ENCODE measurements at regions not wholly inside any gene's neighbourhood (a gene's known extent, or its start where the extent isn't known, plus 50 kb on each side); places are given as distances from the start of the nearest gene placed in this dataset.

GRCh38 chr2:126463892-126464674, 191.9 kb upstream of the GYPC start:
- TF ChIP-seq POLR2AphosphoS5 (IDR thresholded peaks at IDR 0.05) = no peak
- TF ChIP-seq, protein P1, sequence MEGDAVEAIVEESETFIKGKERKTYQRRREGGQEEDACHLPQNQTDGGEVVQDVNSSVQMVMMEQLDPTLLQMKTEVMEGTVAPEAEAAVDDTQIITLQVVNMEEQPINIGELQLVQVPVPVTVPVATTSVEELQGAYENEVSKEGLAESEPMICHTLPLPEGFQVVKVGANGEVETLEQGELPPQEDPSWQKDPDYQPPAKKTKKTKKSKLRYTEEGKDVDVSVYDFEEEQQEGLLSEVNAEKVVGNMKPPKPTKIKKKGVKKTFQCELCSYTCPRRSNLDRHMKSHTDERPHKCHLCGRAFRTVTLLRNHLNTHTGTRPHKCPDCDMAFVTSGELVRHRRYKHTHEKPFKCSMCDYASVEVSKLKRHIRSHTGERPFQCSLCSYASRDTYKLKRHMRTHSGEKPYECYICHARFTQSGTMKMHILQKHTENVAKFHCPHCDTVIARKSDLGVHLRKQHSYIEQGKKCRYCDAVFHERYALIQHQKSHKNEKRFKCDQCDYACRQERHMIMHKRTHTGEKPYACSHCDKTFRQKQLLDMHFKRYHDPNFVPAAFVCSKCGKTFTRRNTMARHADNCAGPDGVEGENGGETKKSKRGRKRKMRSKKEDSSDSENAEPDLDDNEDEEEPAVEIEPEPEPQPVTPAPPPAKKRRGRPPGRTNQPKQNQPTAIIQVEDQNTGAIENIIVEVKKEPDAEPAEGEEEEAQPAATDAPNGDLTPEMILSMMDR (IDR thresholded peaks at IDR 0.05 in 8 of 11, conservative IDR thresholded peaks at IDR 0.05 in 3 of 11) = no peak
- TF ChIP-seq POLR2A (IDR thresholded peaks at IDR 0.05) = no peak
- 82 to 89% (median 86%) methylated on average over 8 of the region's 8 CpGs for WGBS, 5 donors
- H3K4me1 ChIP-seq = no peaks in the 10 kb centered on the region
- H3K4me3 ChIP-seq = no peak overlapping the region
- H3K9me3 ChIP-seq = no peaks in the 10 kb centered on the region
- H3K36me3 ChIP-seq = no peaks in the 10 kb centered on the region
- no peak for DNase-seq
- H3K27ac ChIP-seq = no peak overlapping the region
- intact Hi-C loops (cut with DNase I; ENCODE audit: low total_unique reads) = no loop called here
- H3K27me3 ChIP-seq (replicated peaks in 1 of 7) = peaks cover 0 to 3% (median 0%) of the 10 kb centered on the region in 7 donors

DNA sequence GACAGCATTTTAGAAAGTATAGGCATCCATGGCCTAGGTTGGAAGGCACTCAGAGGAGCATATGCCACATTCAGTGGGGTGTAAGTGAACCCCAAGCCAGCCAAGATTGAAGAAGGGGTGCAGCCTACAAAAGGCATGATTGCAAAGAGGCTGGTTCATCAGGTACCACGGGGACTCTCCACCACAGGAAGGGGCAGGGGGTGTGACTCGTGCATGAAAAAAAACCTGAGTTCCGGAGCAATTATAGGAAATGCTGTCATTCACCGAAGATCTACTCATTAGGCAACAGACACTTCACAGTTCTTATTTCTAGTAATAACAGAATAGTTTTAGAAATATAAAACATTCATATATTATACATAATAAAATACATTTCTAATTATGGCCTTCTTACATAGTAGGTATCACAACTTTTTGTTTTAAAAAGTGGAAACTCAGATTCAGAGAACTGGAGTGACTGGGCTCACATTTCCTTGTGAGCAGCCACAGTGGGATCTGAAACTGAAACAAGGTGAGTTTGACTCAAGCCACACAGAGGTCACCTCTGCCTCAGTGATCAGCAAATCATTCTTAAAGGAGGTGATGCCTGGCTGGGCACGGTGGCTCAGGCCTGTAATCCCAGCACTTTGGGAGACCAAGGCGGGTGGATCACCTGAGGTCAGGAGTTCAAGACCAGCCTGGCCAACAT, 188.4 kb upstream of the GYPC start:
- Histone ChIP-seq H3K9me3 (no peaks in the 10 kb centered on the region), H3K27ac (no peak overlapping the region), H3K4me1 (no peaks in the 10 kb centered on the region), H3K27me3 (replicated peaks in 1 of 7) (peaks cover 0 to 12% (median 0%) of the 10 kb centered on the region in 7 donors), H3K4me3 (no peak overlapping the region), H3K36me3 (no peaks in the 10 kb centered on the region)
- 40 to 60% (median 44%) methylated on average over 6 of the region's 6 CpGs for WGBS, 5 donors
- intact Hi-C loops (cut with DNase I; ENCODE audit: low total_unique reads) = no loop called here
- no peak for TF ChIP-seq POLR2AphosphoS5 (IDR thresholded peaks at IDR 0.05)
- no peak for TF ChIP-seq POLR2A (IDR thresholded peaks at IDR 0.05)
- TF ChIP-seq, protein P1 (IDR thresholded peaks at IDR 0.05 in 8 of 11, conservative IDR thresholded peaks at IDR 0.05 in 3 of 11) = no peak
- DNase-seq = no peak

- Histone ChIP-seq H3K9me3 (peaks cover 0 to 10% (median 0%) of the 10 kb centered on the region in 8 donors), H3K27ac (no peak overlapping the region), H3K27me3 (replicated peaks in 1 of 7) (peaks cover 0 to 12% (median 0%) of the 10 kb centered on the region in 7 donors), H3K4me3 (no peak overlapping the region), H3K36me3 (no peaks in the 10 kb centered on the region), H3K4me1 (no peaks in the 10 kb centered on the region)
- WGBS, 5 donors = 74 to 93% (median 78%) methylated on average over 3 of the region's 3 CpGs
- intact Hi-C loops (cut with DNase I; ENCODE audit: low total_unique reads) = no loop called here
- TF ChIP-seq POLR2A (IDR thresholded peaks at IDR 0.05) = no peak
- TF ChIP-seq, protein P1 (IDR thresholded peaks at IDR 0.05 in 8 of 11, conservative IDR thresholded peaks at IDR 0.05 in 3 of 11) = no peak
- TF ChIP-seq POLR2AphosphoS5 (IDR thresholded peaks at IDR 0.05) = no peak
- DNase-seq = no peak
Measured at GRCh38 chr2:126475031-126475430, 180.9 kb upstream of the GYPC start.

GRCh38 chr2:126476691-126477090, 179.3 kb upstream of the GYPC start:
- Histone ChIP-seq H3K9me3 (peaks cover 0 to 10% (median 0%) of the 10 kb centered on the region in 8 donors), H3K27me3 (replicated peaks in 1 of 7) (peaks cover 0 to 7% (median 0%) of the 10 kb centered on the region in 7 donors), H3K36me3 (no peaks in the 10 kb centered on the region), H3K27ac (no peak overlapping the region), H3K4me3 (no peak overlapping the region), H3K4me1 (no peaks in the 10 kb centered on the region)
- 71 to 75% (median 74%) methylated on average over 5 of the region's 5 CpGs for WGBS, 5 donors
- intact Hi-C loops (cut with DNase I; ENCODE audit: low total_unique reads) = no loop called here
- DNase-seq = no peak
- TF ChIP-seq POLR2A (IDR thresholded peaks at IDR 0.05) = no peak
- TF ChIP-seq, protein P1 (IDR thresholded peaks at IDR 0.05 in 8 of 11, conservative IDR thresholded peaks at IDR 0.05 in 3 of 11) = no peak
- TF ChIP-seq POLR2AphosphoS5 (IDR thresholded peaks at IDR 0.05) = no peak

Data from spleen (tissue), 11 donors.